Effector memory CD8-positive, alpha-beta T cell (primary cell): ENCODE measurements at regions not wholly inside any gene's neighbourhood (a gene's known extent, or its start where the extent isn't known, plus 50 kb on each side); places are given as distances from the start of the nearest gene placed in this dataset.

Experiments used
- ATAC-seq: fragments of 150-1000 bp; cut with Tn5 transposase; replicated peaks from 2 replicates; pipeline ENCODE4 v1.10.0; 2021; ENCODE audit warnings: mild to moderate bottlenecking, moderate library complexity
- DNase-seq, 3 experiments: peaks; one replicate each; pipeline ENCODE4 v3.0.0; 2021
- H3K27ac Mint-ChIP-seq, 2 donors: one replicate each; pipeline ENCODE4 v1.8.0; 2022; ENCODE audit warnings: mild to moderate bottlenecking in 2 of 2, mixed read lengths in 2 of 2, moderate library complexity in 2 of 2
- H3K27me3 Mint-ChIP-seq, 2 donors: one replicate each; pipeline ENCODE4 v1.8.0; 2022; ENCODE audit warnings: mixed read lengths in 2 of 2
- H3K36me3 Mint-ChIP-seq: one replicate; pipeline ENCODE4 v1.8.0; 2022; ENCODE audit warnings: mild to moderate bottlenecking, moderate library complexity, mixed read lengths; ENCODE audit not compliant: insufficient read depth
- H3K4me1 Mint-ChIP-seq, 2 donors: one replicate each; pipeline ENCODE4 v1.8.0; 2022; ENCODE audit warnings: low read depth in 2 of 2, mixed read lengths in 2 of 2
- H3K4me3 Mint-ChIP-seq, 2 donors: one replicate each; pipeline ENCODE4 v1.8.0; 2022; ENCODE audit warnings: mild to moderate bottlenecking in 2 of 2, mixed read lengths in 2 of 2, moderate library complexity in 2 of 2
- H3K9me3 Mint-ChIP-seq, 2 donors: one replicate each; pipeline ENCODE4 v1.8.0; 2022; ENCODE audit warnings: mixed read lengths in 2 of 2

- no peaks in the 10 kb centered on the region for H3K4me1 Mint-ChIP-seq
- H3K36me3 Mint-ChIP-seq, result no peaks in the 10 kb centered on the region
- no peak overlapping the region for H3K27ac Mint-ChIP-seq
- no peaks in the 10 kb centered on the region for H3K9me3 Mint-ChIP-seq
- ATAC-seq (no peak), DNase-seq (no peak)
- H3K4me3 Mint-ChIP-seq, result no peak overlapping the region
- no peaks in the 10 kb centered on the region for H3K27me3 Mint-ChIP-seq
Observed at GRCh38 chr2:156191527-156191926, 141.0 kb downstream of the NR4A2 start.

GRCh38 chr2:156190517-156190916 is 142.0 kb downstream of the NR4A2 start:
- Mint-ChIP-seq H3K27me3 (peaks cover 0 to 3% of the 10 kb centered on the region in 2 donors), H3K4me1 (no peaks in the 10 kb centered on the region), H3K27ac (no peak overlapping the region), H3K4me3 (no peak overlapping the region), H3K9me3 (no peaks in the 10 kb centered on the region), H3K36me3 (no peaks in the 10 kb centered on the region)
- DNase-seq (no peak), ATAC-seq (no peak)

- H3K4me3 Mint-ChIP-seq, result no peak overlapping the region
- no peak overlapping the region for H3K27ac Mint-ChIP-seq
- ATAC-seq (no peak), DNase-seq (no peak)
- no peaks in the 10 kb centered on the region for H3K9me3 Mint-ChIP-seq
- peaks cover under 1 to 6% of the 10 kb centered on the region in 2 donors for H3K27me3 Mint-ChIP-seq
- no peaks in the 10 kb centered on the region for H3K36me3 Mint-ChIP-seq
- H3K4me1 Mint-ChIP-seq, result no peaks in the 10 kb centered on the region
Observed at GRCh38 chr2:156189584-156189983, 142.9 kb downstream of the NR4A2 start.

GRCh38 chr2:156189143-156189542 is 143.4 kb downstream of the NR4A2 start:
- Mint-ChIP-seq H3K4me1 (no peaks in the 10 kb centered on the region), H3K36me3 (no peaks in the 10 kb centered on the region), H3K4me3 (no peak overlapping the region), H3K9me3 (no peaks in the 10 kb centered on the region), H3K27ac (no peak overlapping the region), H3K27me3 (peaks cover 5 to 9% of the 10 kb centered on the region in 2 donors)
- ATAC-seq (no peak), DNase-seq (no peak)

GRCh38 chr2:156182132-156182531 is 150.4 kb downstream of the NR4A2 start:
- no peak overlapping the region for H3K27ac Mint-ChIP-seq
- DNase-seq, result no peak
- no peak overlapping the region for H3K4me3 Mint-ChIP-seq
- peaks cover 23 to 29% of the 10 kb centered on the region in 2 donors for H3K27me3 Mint-ChIP-seq
- no peaks in the 10 kb centered on the region for H3K9me3 Mint-ChIP-seq
- H3K36me3 Mint-ChIP-seq, result peaks cover 4% of the 10 kb centered on the region
- H3K4me1 Mint-ChIP-seq, result no peaks in the 10 kb centered on the region
- no peak for ATAC-seq

GRCh38 chr2:156181208-156181607 is 151.3 kb downstream of the NR4A2 start:
- no peak overlapping the region for H3K27ac Mint-ChIP-seq
- ATAC-seq, result no peak
- no peak overlapping the region for H3K4me3 Mint-ChIP-seq
- peaks cover 4% of the 10 kb centered on the region for H3K36me3 Mint-ChIP-seq
- no peak for DNase-seq
- no peaks in the 10 kb centered on the region for H3K4me1 Mint-ChIP-seq
- H3K27me3 Mint-ChIP-seq, result peaks cover 23 to 29% of the 10 kb centered on the region in 2 donors
- no peaks in the 10 kb centered on the region for H3K9me3 Mint-ChIP-seq

GRCh38 chr2:156177654-156178053 is 154.9 kb downstream of the NR4A2 start:
- no peaks in the 10 kb centered on the region for H3K9me3 Mint-ChIP-seq
- ATAC-seq, result no peak
- DNase-seq, result no peak
- no peak overlapping the region for H3K27ac Mint-ChIP-seq
- peaks cover 4% of the 10 kb centered on the region for H3K36me3 Mint-ChIP-seq
- H3K4me3 Mint-ChIP-seq, result no peak overlapping the region
- H3K27me3 Mint-ChIP-seq, result peaks cover 6 to 25% of the 10 kb centered on the region in 2 donors
- no peaks in the 10 kb centered on the region for H3K4me1 Mint-ChIP-seq

GRCh38 chr2:156175946-156176345 is 156.6 kb downstream of the NR4A2 start:
- Mint-ChIP-seq H3K27me3 (peaks cover 12 to 35% of the 10 kb centered on the region in 2 donors), H3K4me1 (no peaks in the 10 kb centered on the region), H3K4me3 (no peak overlapping the region), H3K36me3 (peaks cover 8% of the 10 kb centered on the region), H3K27ac (no peak overlapping the region), H3K9me3 (no peaks in the 10 kb centered on the region)
- ATAC-seq (no peak), DNase-seq (no peak)

- H3K4me3 Mint-ChIP-seq, result no peak overlapping the region
- ATAC-seq (no peak), DNase-seq (no peak)
- H3K27me3 Mint-ChIP-seq, result peaks cover 25 to 40% of the 10 kb centered on the region in 2 donors
- H3K4me1 Mint-ChIP-seq, result no peaks in the 10 kb centered on the region
- H3K27ac Mint-ChIP-seq, result no peak overlapping the region
- H3K36me3 Mint-ChIP-seq, result peaks cover 3% of the 10 kb centered on the region
- no peaks in the 10 kb centered on the region for H3K9me3 Mint-ChIP-seq
Observed at GRCh38 chr2:156170929-156171328, 161.6 kb downstream of the NR4A2 start.

- no peak for ATAC-seq
- H3K27me3 Mint-ChIP-seq, result peaks cover 14 to 26% of the 10 kb centered on the region in 2 donors
Observed at GRCh38 chr2:156165742-156166141, 166.8 kb downstream of the NR4A2 start.

GRCh38 chr2:156164091-156164720 is 168.3 kb downstream of the NR4A2 start:
- Mint-ChIP-seq H3K9me3 (no peaks in the 10 kb centered on the region), H3K36me3 (no peaks in the 10 kb centered on the region), H3K27ac (no peak overlapping the region), H3K4me1 (no peaks in the 10 kb centered on the region), H3K27me3 (peaks cover 14 to 27% of the 10 kb centered on the region in 2 donors), H3K4me3 (no peak overlapping the region)
- ATAC-seq (no peak), DNase-seq (no peak)

More at GRCh38 chr2:156165742-156166141, 166.8 kb downstream of the NR4A2 start:
- Mint-ChIP-seq H3K36me3 (no peaks in the 10 kb centered on the region), H3K4me1 (no peaks in the 10 kb centered on the region), H3K4me3 (no peak overlapping the region), H3K27ac (no peak overlapping the region), H3K9me3 (no peaks in the 10 kb centered on the region)
- DNase-seq, result no peak

- no peak overlapping the region for H3K27ac Mint-ChIP-seq
- H3K27me3 Mint-ChIP-seq, result peaks cover 0 to 17% of the 10 kb centered on the region in 2 donors
- H3K36me3 Mint-ChIP-seq, result no peaks in the 10 kb centered on the region
- no peak for DNase-seq
- ATAC-seq, result no peak
- H3K4me3 Mint-ChIP-seq, result no peak overlapping the region
- no peaks in the 10 kb centered on the region for H3K9me3 Mint-ChIP-seq
- no peaks in the 10 kb centered on the region for H3K4me1 Mint-ChIP-seq
Observed at GRCh38 chr2:156158808-156159207, 173.7 kb downstream of the NR4A2 start.

- H3K4me3 Mint-ChIP-seq, result no peak overlapping the region
- H3K36me3 Mint-ChIP-seq, result no peaks in the 10 kb centered on the region
- no peaks in the 10 kb centered on the region for H3K4me1 Mint-ChIP-seq
- ATAC-seq, result no peak
- no peak overlapping the region for H3K27ac Mint-ChIP-seq
- no peak for DNase-seq
- H3K9me3 Mint-ChIP-seq, result no peaks in the 10 kb centered on the region
- H3K27me3 Mint-ChIP-seq, result peaks cover 0 to 23% of the 10 kb centered on the region in 2 donors
Observed at GRCh38 chr2:156157670-156158069, 174.9 kb downstream of the NR4A2 start.

GRCh38 chr2:156156580-156156979 is 175.9 kb downstream of the NR4A2 start:
- H3K27ac Mint-ChIP-seq, result no peak overlapping the region
- no peaks in the 10 kb centered on the region for H3K9me3 Mint-ChIP-seq
- H3K4me3 Mint-ChIP-seq, result no peak overlapping the region
- no peak for DNase-seq
- no peaks in the 10 kb centered on the region for H3K4me1 Mint-ChIP-seq
- H3K27me3 Mint-ChIP-seq, result peaks cover 0 to 23% of the 10 kb centered on the region in 2 donors
- no peaks in the 10 kb centered on the region for H3K36me3 Mint-ChIP-seq
- ATAC-seq, result no peak
